SK-N-MC (cell line): ENCODE measurements at regions not wholly inside any gene's neighbourhood (a gene's known extent, or its start where the extent isn't known, plus 50 kb on each side); places are given as distances from the start of the nearest gene placed in this dataset.

Experiments used
- EZH2 ChIP-seq: fragments of 200-600 bp; sonication (generic); IDR thresholded peaks from one replicate; pipeline ENCODE4 v1.6.1; 2017; ENCODE audit warnings: antibody characterized with exemption
- POLR2AphosphoS5 ChIP-seq: IDR thresholded peaks from 2 replicates; pipeline ENCODE4 v1.6.1; 2012; ENCODE audit warnings: mild to moderate bottlenecking, low read depth, low read length, borderline replicate concordance

DNA sequence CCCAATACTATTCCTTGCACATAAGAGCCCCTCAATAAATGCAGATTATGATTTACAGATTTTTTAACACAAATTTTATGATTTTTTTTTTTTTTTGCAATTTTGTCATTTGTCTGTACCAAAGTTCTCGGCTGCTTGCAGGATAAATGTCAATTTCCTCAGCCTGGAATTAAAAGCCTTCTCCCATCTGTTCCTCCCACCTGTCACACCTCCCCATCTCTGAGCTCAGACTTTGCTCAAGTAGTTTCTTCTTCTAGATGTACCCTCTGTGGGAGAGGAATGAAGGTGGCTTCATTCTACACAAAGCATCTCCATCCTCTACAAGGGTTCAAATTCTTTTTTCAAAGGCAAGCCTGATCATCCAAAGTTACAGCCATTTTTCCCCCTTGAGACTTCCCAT is 153.7 kb upstream of the GRAMD2B start:
- TF ChIP-seq EZH2 (no peak), POLR2AphosphoS5 (no peak)
